ENCODE measurements at regions not wholly inside any gene's neighbourhood (a gene's known extent, or its start where the extent isn't known, plus 50 kb on each side); places are given as distances from the start of the nearest gene placed in this dataset.
A peak's percentile ranks its signal among the peaks of the same experiment; 100 is the strongest.

DNA sequence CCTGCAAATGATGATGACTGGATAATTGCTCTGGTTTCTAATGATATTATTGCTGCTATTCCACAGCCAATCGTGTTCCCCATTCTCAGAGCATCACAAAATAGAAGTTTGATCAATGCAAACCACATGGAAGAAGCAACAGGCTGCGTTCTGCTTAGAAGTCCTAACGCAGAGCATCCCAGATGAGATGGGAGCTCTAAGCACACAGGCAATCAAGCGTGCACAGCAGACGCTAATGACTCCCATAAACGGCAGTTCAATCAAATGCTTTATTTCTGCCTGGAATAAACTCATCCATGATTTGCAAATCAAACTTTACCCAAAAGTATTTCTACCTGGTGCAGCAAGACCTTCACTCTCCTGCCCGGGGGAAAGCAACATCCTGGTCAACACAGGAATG lies 304.2 kb downstream of the FBXO15 start:
- DNase-seq: no peak

- peak; percentile 29 for DNase-seq
Measured at GRCh38 chr18:73842795-73843394, 304.7 kb downstream of the FBXO15 start.

DNA sequence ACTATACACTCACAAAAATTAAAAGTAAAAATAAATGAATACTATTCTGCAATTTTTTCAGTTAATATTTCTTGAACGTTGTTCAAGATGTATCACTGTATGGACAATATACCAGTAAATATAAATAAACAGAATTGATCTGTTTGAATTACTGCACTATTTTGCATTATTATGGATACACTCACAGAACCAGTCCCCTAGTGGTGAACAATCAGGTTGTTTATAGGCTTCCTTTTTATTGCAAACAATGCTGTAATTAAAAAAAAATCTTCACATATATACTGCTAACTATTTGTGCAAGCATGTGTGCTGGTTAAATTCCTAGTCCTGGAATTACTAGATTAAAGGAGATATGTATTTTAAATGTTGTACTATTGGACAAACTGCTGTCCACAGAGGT lies 306.0 kb downstream of the FBXO15 start:
- no peak for DNase-seq

DNA sequence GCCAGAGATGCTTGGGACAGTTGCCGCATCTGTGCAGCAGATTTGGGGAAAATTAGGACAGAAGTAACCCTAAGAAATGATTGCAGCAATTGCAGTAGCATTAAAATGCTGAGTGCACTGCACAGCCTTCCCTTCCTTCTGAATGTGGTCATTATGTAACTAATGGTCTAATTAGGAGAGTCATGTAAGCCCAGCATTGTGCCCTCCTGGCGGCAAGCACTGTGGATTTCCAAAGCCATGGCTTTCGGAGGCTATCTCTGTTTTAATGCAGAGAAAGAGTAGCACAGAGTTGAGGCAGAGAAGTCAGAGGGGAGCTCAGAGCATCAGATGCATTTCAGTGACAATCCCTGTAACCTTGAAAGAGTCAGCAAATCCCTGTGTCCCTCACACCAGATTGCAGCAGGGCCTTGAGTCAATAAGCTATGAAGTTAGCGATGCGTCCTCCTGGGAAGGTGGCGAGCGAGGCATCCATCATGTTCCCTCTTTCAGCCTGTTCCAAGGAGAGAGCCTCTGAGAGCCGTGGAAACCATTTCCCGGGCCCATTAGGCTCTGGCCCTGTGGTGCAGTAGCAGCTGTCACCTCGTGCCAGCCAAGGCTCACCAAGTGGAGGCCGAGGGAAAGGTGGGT lies 307.2 kb downstream of the FBXO15 start:
- no peak for DNase-seq

GRCh38 chr18:73839441-73839840 lies 308.2 kb downstream of the FBXO15 start:
- no peak for DNase-seq

DNA sequence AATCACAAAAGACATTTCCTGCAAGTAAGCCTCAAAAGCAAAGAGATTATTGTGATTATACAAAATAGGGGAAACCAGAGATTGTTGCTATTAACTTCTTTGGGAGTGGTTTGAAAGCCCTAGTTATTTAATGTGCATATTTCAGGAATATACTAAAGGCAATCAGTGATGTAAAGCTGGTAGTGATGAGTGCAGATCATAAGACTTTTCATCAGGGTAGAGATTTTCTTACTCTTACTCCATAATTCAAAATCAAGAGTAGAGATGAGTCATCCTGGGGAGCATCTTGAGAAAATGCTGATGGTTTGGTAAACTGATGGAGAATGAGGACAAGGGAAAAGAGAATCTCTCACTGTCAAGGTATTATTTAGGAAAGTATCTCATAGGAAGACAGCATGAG lies 309.5 kb downstream of the FBXO15 start:
- DNase-seq: no peak

- DNase-seq: no peak
Measured at GRCh38 chr18:73835656-73836364, 311.8 kb downstream of the FBXO15 start.

- no peak for DNase-seq
Measured at GRCh38 chr18:73835039-73835438, 312.6 kb downstream of the FBXO15 start.

DNA sequence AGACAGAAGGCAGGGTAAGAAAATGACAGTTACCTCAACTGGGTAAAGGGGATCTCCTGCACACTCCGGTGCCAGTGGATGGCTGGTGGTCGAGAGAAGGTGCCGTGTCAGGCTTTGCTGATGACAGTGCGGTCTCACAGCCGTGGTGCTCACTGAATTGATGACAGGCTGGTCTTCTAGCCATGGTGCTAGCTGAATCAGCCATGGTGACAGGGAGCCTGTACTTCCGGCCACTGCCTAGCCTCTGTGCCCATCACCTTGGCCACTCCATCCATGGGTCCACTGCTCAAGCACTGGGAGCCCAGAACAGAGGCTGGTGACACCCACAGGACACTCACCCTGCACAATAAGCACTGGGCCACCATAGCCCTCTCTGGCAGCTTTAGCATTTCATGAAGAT lies 315.9 kb downstream of the FBXO15 start:
- DNase-seq: no peak

GRCh38 chr18:73829146-73829545 lies 318.5 kb downstream of the FBXO15 start:
- no peak for DNase-seq

GRCh38 chr18:73827801-73828200 lies 319.8 kb downstream of the FBXO15 start:
- no peak for DNase-seq

- no peak for DNase-seq
Measured at GRCh38 chr18:73826098-73826497, 321.5 kb downstream of the FBXO15 start.

GRCh38 chr18:73824671-73825070 lies 323.0 kb downstream of the FBXO15 start:
- no peak for DNase-seq

- no peak for DNase-seq
Measured at GRCh38 chr18:73812423-73812822, 335.2 kb downstream of the FBXO15 start.

DNA sequence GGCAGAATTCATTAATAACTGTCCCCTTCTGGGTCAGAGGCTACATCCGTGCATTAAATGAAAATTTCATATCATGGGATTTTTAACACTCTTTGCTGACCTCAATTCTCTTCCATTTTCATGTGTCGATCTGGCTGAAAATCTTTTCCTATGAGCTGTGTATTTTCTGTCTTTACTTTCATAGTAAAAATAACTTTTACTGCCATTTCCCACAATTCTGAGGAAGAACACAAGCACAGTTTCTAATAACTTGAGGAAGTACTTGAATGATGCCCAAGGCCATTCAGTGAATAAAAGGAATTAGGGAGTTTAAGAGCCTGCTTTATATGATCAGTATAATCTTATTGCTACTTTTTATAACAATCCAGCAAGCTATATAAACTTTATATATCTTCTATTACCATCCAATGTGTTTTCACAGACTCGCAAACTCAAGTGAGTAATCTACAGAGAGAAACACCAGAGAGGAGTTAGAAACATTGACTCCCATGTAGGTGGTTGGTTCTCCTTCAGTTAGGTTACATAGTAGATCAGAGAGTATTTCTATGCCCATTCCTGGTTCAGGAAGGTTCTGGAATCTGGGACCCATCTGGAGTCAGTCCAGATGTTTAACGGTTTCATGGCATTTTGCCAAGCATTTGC lies 340.0 kb downstream of the FBXO15 start:
- DNase-seq: no peak

GRCh38 chr18:73805991-73806390 lies 341.6 kb downstream of the FBXO15 start:
- DNase-seq: no peak

DNA sequence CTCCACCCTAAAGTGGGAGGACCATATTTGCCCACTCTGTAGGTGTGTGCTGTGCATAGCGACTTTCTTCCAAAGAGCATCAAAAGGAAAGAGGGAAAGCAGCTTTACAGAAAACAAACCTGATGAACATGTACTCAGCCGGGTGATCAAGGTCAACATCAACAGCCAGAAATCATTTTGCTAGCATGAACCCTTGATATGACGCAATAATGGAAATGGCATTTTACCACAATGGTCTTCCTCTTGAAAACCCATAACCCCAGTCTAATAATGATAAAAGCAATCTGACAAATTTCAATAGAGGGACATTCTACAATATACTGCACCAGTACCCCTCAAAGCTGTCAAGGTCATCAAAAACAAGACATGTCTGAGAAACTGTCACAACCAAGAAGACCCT lies 350.2 kb downstream of the FBXO15 start:
- no peak for DNase-seq

- no peak for DNase-seq
Measured at GRCh38 chr18:73793386-73793785, 354.2 kb downstream of the FBXO15 start.

- no peak for DNase-seq
Measured at GRCh38 chr18:73791081-73791480, 356.6 kb downstream of the FBXO15 start.

GRCh38 chr18:73790587-73790986 lies 357.0 kb downstream of the FBXO15 start:
- no peak for DNase-seq

GRCh38 chr18:73787316-73787715 lies 360.3 kb downstream of the FBXO15 start:
- DNase-seq: no peak

DNA sequence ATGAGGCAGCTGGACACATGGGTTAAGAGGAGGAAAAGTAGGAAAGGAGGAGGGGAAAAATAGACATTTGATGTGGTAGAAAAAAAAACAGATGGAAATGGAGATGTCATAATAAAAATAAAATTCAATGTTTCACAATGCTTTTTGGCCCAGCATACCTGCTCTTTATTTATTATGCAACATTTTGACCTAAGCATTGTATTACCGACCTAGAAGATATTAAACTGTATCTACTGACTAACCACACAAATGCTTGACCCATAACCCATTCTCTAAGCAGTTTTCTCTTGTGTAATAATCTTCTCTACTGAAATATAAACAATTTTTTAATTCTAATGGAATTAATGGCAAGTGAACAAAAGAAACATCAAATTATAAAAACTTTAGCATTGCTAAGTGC lies 362.3 kb downstream of the FBXO15 start:
- DNase-seq: no peak

GRCh38 chr18:73784853-73785252 lies 362.8 kb downstream of the FBXO15 start:
- no peak for DNase-seq

GRCh38 chr18:73782405-73782804 lies 365.2 kb downstream of the FBXO15 start:
- no peak for DNase-seq

Measured in CD4-positive, alpha-beta T cell treated with Interleukin-4 for 4 hours (primary cell).